ELF-1 (cell line): ENCODE measurements at regions not wholly inside any gene's neighbourhood (a gene's known extent, or its start where the extent isn't known, plus 50 kb on each side); places are given as distances from the start of the nearest gene placed in this dataset.

ENCODE experiments used
- DNase-seq: peaks from one replicate; pipeline ENCODE4 v3.0.0-alpha.2; 2016; ENCODE audit warnings: low read depth, low spot score

GRCh38 chr10:130459851-130460490, 323.8 kb downstream of the GLRX3 start:
- DNase-seq, result no peak

- no peak for DNase-seq
Observed at GRCh38 chr10:130461631-130462030, 325.4 kb downstream of the GLRX3 start.

- no peak for DNase-seq
Observed at GRCh38 chr10:130463104-130463875, 327.1 kb downstream of the GLRX3 start.

- no peak for DNase-seq
Observed at GRCh38 chr10:130463876-130464364, 327.7 kb downstream of the GLRX3 start.

GRCh38 chr10:130464426-130464825, 328.2 kb downstream of the GLRX3 start:
- no peak for DNase-seq

- DNase-seq, result no peak
Observed at GRCh38 chr10:130466271-130466997, 330.2 kb downstream of the GLRX3 start.

GRCh38 chr10:130470286-130470685, 334.1 kb downstream of the GLRX3 start:
- DNase-seq, result no peak

- no peak for DNase-seq
Observed at GRCh38 chr10:130470973-130471372, 334.8 kb downstream of the GLRX3 start.

GRCh38 chr10:130471486-130471885, 335.3 kb downstream of the GLRX3 start:
- DNase-seq, result no peak

- no peak for DNase-seq
Observed at GRCh38 chr10:130472236-130472635, 336.0 kb downstream of the GLRX3 start.

- no peak for DNase-seq
Observed at GRCh38 chr10:130474591-130474990, 338.4 kb downstream of the GLRX3 start.

- peak; percentile 24 for DNase-seq
Observed at GRCh38 chr10:130477360-130477759, 341.2 kb downstream of the GLRX3 start.

- DNase-seq, result no peak
Observed at GRCh38 chr10:130479146-130479545, 343.0 kb downstream of the GLRX3 start.

GRCh38 chr10:130479926-130480325, 343.7 kb downstream of the GLRX3 start:
- DNase-seq, result no peak

- no peak for DNase-seq
Observed at GRCh38 chr10:130480491-130480890, 344.3 kb downstream of the GLRX3 start.

- DNase-seq, result no peak
Observed at GRCh38 chr10:130481076-130481930, 345.1 kb downstream of the GLRX3 start.

GRCh38 chr10:130481936-130482335, 345.7 kb downstream of the GLRX3 start:
- DNase-seq, result no peak

- DNase-seq, result no peak
Observed at GRCh38 chr10:130483691-130484467, 347.7 kb downstream of the GLRX3 start.

- DNase-seq, result no peak
Observed at GRCh38 chr10:130484468-130485180, 348.4 kb downstream of the GLRX3 start.
